ENCODE measurements at regions not wholly inside any gene's neighbourhood (a gene's known extent, or its start where the extent isn't known, plus 50 kb on each side); places are given as distances from the start of the nearest gene placed in this dataset.

DNA sequence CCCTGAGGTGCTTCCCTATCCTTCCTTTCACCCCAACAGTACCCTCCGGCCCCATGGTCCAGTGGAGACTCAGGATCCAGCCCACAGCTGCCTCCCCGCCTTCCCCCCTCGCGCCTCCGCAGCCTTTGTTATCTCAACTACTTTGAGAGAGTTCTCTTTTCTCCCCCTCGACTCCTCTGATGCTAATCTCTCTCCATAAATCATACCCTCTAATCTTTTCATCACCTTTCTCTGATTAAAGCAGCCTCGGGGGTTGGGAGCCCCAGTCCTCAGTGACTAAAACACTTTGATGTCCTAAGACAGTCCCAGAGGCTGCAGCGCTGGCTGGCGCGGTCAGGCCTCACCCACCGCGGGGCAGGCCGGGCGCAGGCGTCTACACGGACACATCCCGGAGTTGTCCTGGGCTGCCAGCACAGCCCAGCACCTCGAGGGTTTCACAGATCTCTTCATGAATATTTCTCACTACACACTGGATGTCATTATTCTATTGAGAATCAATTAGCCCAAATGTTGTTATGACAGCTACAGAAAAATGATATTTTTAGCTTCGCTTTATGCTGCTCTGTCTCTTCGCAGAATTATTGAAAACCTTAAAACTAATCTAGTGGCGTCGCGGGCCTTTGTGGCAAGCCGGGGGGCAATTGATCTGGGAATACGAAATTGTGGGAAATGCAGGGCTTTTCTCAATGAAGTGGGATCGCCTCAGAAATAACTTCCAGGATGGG lies 289.5 kb downstream of the RRAGC start:
- no peak for DNase-seq

DNA sequence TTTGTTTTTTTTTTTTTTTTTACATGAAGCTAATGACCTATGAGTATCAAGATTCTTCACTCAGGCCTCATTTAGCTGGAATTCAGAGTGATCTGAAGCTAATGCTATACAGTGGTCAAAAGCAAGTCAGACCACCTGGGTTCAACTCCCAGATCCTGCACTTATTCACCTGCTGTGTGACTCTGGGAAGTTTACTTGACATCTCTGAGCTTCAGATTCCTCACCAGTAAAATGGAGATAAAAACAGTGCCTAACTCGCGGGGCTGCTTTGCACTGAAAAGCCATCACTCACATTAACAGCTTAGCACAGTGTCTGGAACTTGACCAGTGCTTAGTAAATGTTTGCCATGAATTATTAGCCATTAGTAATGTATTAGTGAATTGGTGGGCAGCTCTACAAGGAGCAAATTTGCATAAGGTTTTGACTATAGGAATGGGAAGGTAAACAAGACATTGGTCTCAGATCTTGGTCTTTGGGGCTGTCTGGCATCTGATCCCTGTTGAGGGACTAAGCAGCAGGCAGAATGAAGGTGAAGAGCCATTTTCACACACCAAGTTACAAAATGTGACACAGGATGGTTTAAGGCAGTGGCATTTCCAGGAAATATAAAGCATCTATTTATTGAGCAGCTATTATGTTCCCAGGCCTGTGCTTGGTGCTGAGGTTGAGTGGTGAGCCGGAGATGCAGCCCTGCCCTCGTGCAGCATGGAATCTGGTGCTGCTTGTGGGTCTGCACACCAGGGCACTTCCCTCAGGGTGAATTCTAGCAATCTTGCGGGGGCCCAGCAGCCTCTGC lies 291.3 kb downstream of the RRAGC start:
- no peak for DNase-seq

DNA sequence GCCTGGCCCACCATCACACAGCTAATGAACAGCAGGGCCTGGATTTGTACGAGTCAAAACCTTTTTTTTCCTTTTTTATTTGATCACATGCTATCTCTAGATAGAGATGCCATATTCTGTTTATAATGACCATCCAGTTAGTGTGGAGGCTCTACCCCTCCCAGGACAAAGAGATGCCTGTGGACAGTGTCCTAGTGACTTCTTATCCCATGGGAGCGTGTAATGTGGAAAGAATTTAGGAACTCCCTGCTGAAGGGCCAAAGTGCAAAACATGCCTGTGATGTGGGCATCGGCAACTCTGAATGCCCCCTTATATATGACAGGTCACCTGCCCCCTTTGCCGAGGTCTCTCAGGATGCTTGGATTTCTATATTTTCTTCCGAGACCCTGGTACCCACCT lies 292.2 kb downstream of the RRAGC start:
- no peak for DNase-seq

DNA sequence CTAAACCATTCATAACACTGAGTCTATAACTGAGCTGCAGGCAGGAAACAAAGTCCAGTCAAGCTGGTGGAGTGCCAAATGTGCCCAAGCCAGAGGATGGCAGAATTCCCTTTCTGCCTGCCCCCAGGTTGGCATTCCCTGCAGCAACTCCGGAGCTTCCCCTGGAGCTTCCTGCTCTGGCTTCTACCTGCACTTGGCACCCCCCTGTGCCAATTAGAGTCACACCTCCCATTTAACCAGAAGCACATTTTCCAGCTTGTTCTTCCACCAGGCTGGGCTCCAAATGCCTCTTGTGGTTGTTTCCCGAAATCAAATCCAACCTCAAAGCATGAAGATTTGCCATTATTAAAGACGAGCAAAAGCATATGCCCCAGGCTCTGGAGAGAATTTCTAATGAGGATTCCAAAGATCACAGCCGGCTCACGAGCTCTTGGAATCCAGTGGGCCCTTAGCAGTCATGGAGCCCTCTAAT lies 294.5 kb downstream of the RRAGC start:
- DNase-seq: no peak

DNA sequence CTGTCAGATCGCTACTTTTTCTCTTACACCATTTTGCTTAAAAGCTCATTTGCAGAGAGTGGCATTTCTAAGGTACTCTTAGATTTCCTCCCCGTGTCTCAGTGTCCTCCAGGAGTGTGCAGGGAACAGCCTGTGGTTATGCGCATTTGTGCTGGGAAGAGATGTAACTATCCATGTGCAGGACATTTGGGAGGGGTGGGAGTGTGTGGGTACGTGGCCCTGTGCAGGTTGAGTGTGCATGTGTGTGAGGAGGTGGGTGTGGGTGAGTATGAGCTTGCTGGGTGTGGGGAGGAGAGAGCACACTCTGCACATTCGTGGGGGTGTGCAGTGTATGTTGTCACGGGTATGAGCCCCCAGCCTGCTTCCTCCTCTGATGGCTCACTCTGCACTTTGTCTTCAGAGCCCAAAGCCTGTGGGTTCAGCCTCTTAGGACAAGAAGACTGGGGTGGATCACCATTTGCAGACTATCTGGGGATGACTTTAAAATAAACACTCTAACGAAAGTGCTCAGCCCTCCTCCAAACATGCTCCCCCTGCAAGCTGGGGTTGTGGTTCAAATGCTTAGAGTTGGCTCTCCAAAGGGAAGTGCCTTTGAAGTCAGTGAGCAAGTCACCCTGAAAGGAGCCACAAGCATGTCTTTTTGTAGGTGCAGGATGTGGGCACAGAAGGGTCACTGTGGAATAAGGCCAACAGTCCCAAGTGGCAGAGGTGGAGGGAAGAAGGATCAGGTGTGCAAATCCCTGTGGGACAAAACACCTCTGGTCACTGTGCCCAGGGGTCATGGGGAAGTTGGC lies 295.4 kb downstream of the RRAGC start:
- no peak for DNase-seq

DNA sequence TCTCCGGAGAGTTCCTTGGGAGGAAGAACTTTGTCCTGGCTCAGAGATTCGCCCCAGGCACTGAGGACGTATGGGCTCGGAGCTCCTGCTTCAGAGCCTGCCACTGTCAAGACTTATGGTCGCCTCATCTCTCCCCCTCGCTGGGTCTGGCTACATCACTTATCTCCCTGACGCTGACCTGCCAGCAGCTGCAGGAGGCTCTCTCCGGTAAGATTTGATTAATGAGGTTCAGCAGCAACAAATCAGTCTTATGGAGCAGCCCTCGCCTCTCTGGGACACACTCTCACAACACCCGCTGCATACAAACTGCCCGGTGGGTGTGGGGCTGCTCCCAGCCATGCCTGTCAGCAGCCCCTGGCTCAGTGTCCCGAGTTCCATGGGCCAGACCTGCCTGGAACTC lies 297.8 kb downstream of the RRAGC start:
- DNase-seq: no peak

DNA sequence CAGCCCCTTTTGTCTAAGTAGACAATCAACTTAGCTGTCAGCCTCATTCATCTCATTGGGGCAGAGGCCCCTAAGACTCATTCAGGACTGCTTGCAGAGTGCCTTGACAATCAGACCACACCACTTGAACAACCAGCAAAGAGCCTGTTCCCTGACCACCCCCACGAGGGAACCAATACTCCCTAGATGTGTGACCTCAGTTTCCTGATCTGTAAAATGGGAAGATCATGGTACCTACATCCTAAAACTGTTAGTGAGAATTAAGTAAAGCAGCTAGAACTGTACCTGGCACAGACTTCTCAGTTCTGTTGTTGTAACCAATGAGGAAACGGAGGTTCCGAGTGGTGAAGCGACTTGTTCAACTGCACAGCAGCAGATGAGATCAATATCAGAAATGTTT lies 298.5 kb downstream of the RRAGC start:
- no peak for DNase-seq

DNA sequence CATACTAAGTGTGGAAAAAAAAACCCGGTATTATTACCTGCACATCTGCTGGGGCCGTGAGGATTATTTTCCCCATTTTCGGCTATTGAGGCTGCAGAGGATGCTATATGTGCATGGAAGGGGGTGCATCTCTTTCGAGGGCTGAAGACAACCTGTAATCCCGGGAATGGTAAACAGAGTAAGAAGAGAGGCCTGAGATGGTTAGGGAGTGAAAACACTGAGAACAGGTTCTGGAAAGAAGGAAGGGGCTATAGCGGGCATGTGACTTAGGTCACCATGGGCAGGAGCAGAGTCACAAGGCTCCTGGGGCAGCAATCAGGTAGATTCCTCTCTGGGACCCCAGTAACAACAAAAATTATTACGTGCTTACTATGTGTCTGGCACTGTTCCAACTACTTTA lies 299.1 kb downstream of the RRAGC start:
- DNase-seq: no peak

DNA sequence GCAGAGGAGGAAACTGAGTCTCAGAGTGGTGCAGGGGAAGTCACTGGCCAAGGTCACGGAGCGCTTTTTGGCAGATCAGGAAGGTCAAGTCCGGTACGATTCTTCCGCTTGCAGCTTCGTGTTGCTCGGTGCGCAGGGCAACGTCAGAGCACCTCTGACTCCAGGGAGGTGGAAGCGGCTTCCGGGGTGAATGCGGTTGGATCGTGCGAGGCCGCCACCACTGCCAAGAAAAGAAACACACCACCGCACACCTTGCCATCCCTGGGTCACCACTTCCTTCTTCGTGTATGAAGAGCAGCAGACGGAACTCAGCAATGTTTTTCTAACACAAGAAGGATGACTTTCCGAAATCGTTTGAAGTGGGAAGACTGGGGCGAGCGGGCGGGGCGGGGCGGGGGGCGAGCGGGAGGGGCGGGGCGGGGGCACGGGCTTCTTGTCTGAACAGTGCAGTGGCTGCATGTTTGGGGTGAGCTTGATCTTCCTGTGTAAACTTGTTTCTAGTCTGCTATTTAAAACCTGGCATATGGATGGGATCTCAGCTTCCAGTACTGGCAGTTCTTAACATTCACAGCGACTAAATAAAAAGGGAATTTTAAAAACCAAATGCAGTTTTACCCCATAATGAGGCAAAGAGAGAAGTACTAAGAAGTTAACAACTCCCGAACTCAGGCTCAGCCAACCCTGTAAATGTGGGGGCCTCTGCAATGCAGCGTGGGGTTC lies 300.0 kb downstream of the RRAGC start:
- peak; percentile 78 for DNase-seq

DNA sequence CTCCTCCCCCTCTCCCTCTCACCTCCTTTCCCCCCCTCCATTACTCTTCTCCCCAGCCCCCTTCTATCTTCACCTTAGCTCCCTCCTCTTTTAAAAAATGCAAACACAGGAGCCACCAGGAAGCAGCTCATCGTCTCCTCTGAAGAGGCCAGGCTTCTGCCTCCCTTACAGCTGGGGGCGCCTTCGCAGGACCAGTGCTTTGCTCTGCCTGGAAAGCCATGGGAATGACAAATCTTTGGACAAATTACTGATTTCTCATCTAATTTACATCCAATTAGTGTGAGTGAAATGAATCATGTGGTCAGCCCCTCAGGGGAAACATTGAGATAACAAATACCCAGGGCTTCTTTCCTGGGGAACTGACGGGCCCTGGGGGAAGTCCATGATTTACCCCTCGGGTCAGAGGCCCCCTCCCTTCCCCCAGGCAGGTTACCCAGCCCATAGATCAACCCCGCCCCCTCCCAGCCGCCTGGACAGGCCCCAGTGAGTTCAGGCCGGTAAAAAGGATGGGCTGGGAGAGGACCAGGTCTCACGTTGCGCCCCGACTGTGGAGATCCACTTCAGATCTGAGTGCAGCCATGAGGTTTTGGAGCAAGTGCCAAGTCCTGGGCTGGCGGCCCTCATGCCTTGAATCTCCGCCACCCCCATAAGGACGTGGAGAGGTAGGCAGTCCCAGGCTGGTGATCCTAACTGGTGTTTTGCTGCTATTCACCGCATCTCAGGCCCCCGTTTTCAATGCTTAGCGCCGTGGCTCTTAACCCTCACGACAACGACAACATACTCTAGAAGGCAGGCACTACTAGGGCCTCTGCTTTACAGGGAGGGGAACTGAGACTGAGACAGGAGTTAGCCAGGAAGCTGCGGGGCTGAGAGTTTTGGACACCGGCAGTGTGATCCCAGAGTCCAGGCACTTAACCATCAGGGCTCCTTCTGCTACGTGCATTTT lies 300.8 kb downstream of the RRAGC start:
- DNase-seq: no peak

DNA sequence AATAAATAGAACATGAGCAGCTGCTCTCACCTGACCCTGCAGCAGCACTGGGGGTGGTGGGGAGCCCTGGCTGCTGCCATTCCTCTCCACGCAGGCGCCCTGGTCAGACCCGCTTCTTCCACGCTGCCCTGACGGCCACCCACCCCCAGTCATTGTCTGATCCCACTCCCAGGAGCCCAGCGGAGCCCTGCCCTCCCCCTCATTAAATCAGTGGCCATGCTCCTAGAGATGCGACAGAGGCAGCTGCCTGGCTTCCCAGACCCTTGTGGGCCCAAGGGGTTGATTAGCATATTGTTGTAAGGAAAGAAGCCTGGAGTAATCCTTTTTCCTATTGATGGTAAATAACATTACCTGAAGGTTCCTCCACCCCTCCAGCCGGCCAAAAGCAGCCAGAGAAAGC lies 301.5 kb downstream of the RRAGC start:
- DNase-seq: no peak

DNA sequence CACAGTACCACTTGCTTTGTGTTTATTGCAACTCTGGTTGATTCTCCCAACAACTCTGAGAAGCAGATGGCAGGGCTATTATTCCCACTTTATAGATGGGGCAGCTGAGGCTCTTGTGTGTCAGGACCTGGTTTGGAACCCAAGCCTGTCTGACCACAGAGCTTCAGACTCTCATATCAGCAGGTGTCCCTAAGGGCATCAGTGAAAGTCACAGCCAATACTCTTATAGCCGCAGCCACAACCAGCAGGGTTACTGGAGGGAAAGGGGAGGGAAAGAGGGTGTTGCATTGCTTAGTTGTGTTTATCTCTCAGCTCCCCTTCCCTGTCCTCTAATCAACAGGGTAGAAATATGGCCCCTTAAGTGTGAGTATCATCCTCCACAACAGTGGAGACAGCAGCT lies 304.0 kb downstream of the RRAGC start:
- DNase-seq: no peak

DNA sequence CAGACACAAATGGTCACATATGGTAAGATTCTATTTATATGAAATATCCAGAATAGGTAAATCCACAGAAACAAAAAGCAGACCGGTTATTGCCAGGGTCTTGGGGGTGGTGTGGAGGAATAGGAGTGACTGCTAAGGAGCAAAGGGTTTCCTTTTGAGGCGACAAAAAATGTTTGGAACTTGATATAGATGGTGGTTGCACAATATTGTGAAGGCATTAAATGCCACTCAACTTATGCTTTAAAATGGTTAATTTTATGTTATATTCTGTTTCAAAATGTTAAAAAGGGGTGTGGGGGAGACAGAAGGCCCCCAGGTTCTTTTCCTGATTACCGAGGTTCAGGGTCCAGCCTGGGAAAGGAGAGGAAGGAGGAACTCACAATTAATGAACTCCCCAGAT lies 304.4 kb downstream of the RRAGC start:
- no peak for DNase-seq

DNA sequence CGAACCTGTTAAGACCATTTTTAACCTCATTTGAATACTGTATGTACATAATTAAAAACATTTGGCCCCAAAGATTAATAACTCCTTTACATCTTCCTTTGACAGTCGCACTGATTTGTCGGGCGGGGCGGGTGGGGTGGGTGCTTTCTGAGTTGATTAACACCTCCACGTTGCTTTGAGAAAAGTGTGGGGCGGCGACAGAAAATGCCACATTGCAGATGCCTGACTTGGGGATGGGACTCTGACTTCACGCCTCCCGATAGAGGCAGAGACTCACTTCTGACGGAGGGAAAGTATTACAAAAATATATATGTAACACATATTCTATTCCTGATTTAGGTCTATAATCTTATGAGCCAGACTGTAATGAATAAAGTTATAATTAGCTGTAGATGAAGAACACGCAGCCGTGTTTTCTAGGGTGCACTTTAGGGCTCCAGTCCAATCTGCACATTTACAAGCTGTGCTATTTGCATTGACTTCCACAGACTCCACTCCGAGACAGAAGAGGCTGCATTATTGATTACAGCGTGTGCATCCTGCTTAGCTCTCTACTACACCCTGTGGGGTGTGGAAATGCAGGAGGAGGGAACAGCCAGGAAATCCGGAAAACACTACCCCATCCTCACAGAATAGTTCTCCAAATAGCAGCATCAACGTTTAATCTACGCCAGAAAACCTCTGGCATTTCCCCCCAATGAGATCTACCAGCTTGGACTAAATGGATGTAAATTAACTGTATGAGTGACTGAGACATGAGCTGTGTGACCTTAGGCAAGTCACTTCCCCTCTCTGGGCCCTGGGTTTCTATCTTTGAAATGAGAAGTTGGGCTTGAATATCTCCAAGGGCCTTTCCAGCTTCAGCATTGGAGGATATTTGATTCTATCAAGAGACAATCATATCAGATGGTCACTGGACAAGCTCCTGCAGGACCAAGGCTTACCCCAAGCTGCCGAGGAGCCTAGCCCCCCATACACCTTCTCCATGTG lies 308.0 kb downstream of the RRAGC start:
- no peak for DNase-seq

DNA sequence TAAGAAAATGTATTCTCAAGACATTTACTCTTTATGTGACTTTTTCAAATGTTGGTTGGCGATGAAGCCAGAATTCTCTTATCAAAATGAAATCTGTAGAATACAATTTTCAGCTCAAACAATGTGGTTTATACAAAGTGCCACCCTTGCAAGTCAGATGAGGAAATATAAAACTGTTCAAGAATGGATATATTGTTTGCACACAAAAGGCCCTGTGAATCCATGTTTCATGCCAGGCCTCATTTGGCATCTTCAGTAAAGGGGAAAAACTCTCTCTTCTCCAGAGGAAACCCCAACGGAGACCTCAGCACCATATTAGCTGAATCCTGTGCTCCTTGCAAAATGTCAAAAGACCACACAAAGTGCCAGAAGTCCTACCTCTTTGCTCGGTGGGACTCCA lies 310.4 kb downstream of the RRAGC start:
- DNase-seq: no peak

DNA sequence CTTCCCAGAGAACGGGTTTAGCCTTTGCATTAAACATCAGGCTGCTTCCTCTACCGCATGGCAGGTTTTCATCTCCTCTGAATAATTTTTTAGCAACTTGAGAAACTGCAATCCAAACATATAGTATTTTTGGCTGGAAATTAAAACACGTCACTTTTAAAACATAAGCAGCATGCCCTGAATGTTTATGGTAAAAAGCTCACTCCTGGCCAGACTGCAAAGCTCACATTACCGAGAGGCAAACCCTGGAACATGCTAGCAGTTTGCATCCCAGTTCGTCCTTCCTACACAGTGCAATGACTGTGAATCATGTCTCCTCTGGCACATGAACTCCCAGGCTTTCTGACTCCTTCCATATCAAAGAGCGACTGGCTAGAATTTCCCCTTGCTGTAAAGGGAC lies 312.3 kb downstream of the RRAGC start:
- DNase-seq: no peak

DNA sequence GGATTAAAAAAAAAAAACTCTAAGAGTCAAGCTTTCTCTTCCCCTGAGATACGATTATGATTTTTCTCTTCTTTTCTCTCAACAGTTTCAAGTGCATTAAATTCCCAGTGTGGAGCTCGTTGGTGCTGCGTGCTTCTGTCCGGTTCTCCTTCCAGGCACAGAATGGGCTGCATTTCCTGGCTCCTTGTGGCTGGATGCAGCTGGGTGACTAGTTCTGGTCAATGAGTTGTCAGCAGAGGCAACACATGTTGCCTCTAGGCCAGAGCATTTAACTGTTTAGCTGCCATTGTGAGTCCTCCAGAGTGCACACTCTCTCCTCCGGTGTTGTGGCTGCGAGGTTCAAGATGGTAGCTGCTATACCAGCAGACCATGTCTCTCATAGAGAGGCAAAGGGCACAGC lies 312.9 kb downstream of the RRAGC start:
- DNase-seq: no peak

DNA sequence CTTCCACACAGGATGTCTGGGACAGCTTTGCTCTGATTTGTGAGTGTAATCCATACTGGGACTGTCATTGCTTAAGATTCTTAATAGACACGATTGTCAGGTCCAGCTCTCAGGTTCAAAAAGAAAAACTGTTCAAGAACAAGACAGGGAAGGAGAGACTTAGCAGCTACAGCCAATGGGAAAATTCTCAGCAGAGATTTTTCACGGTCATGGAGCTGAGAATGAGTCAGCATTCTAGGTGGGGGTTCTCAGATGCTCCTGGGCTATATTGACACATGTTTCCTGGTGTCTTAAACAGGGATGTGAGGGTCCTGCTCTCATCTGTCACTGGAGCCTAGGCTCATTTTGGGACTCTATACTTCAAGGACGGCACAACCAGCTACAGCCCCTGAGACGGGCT lies 318.3 kb downstream of the RRAGC start:
- no peak for DNase-seq

DNA sequence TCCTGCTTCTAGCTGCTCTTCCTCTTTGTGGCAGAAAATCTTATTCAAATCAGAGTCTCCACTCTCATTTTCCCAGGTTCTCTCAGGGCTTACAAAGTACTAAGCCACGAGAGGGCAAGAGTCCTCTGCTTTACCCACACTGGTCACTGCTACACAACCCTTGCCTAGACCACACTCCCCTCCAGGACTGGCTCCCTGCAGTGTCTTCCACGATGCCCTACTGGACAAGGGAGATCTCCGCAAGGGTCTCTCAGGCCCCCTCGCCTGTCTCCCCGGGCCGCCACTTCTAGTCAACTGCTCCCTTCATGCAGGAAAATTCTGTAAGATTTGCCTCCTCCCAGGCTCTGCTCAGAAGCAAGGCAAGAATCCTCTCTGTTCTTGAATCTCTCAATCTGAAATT lies 319.6 kb downstream of the RRAGC start:
- DNase-seq: no peak

DNA sequence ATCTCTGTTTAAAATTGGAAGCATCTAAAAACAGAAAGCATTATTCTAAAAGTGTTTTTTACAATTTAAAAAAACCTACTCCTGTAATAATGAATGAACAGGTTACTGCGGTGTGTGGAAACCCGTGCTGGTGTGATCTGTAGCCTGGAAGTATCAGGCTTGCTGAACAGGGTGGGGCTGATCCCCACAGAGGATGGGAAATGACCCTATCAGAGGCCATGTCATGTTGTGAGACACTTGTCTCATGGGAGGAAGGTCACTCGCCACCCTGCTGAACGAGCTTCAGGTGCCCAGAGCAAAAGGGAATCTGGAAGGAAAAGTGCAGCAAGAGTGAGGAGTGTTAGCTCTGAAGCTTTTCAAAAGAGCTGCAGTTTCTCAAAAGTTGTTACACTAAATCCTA lies 320.7 kb downstream of the RRAGC start:
- no peak for DNase-seq

DNA sequence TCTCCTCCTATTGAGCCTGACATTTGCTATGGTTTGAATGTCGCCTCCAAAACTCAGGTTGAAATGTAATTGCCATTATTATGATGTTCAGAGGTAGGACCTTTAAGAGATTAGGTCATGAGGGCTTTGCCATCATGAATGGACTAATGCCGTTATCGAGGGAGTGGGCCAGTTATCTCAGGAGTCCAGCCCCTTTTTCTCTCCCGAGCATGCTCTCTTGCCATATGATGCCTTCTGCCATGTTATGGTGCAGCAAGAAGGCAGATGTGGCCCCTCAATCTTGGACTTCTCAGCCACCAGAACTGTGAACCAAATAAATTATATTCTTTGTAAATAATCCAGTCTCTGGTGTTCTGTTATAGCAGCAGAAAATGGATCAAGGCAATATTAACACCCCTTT lies 323.5 kb downstream of the RRAGC start:
- DNase-seq: no peak
